Activated B cell treated with CpG ODN at 0.5 μM for 24 hours (primary cell): ENCODE measurements at regions not wholly inside any gene's neighbourhood (a gene's known extent, or its start where the extent isn't known, plus 50 kb on each side); places are given as distances from the start of the nearest gene placed in this dataset.
"Not testable (repeated sequence)": the region's sequence is repeated elsewhere in the genome, so short reads cannot be mapped to it uniquely, and the experiment has no call there.

ENCODE experiments used
- ATAC-seq: fragments of 200-7000 bp; cut with Tn5 transposase; one replicate; pipeline ENCODE4 v1.10.0; 2021; ENCODE audit warnings: low read depth, mild to moderate bottlenecking, moderate library complexity
- CTCF ChIA-PET: fragments of 350-600 bp; sonication (Branson Sonifier 250); formaldehyde crosslinking; loops from one replicate; lab custom pipeline; 2021; ENCODE audit warnings: antibody characterized with exemption; lab: Charles Lee
- POLR2A ChIA-PET: fragments of 350-600 bp; sonication (Branson Sonifier 250); formaldehyde crosslinking; loops from one replicate; lab custom pipeline; 2021; ENCODE audit warnings: antibody characterized with exemption; lab: Charles Lee
- DNase-seq: peaks from one replicate; pipeline ENCODE4 v3.0.0; 2022
- H3K27ac Mint-ChIP-seq: one replicate; pipeline ENCODE4 v1.8.0; 2020; ENCODE audit warnings: mixed read lengths
- H3K27me3 Mint-ChIP-seq: one replicate; pipeline ENCODE4 v1.8.0; 2021; ENCODE audit warnings: mixed read lengths
- H3K36me3 Mint-ChIP-seq: one replicate; pipeline ENCODE4 v1.8.0; 2021; ENCODE audit warnings: low read depth, mixed read lengths
- H3K4me1 Mint-ChIP-seq: one replicate; pipeline ENCODE4 v1.8.0; 2021; ENCODE audit warnings: mixed read lengths
- H3K4me3 Mint-ChIP-seq: one replicate; pipeline ENCODE4 v1.8.0; 2020; ENCODE audit warnings: mild to moderate bottlenecking, mixed read lengths
- H3K9me3 Mint-ChIP-seq: one replicate; pipeline ENCODE4 v1.8.0; 2020; ENCODE audit warnings: mixed read lengths
- intact Hi-C: fragments of 100-400 bp; cut with micrococcal nuclease; formaldehyde crosslinking; loops from one replicate; pipeline ENCODE4 v1.15.1; 2024
- TF ChIP-seq, protein P1 (sequence below): fragments of 200-600 bp; IDR thresholded peaks from one replicate; pipeline ENCODE4 v1.8.0; 2022; ENCODE audit warnings: antibody characterized with exemption, mild to moderate bottlenecking

DNA sequence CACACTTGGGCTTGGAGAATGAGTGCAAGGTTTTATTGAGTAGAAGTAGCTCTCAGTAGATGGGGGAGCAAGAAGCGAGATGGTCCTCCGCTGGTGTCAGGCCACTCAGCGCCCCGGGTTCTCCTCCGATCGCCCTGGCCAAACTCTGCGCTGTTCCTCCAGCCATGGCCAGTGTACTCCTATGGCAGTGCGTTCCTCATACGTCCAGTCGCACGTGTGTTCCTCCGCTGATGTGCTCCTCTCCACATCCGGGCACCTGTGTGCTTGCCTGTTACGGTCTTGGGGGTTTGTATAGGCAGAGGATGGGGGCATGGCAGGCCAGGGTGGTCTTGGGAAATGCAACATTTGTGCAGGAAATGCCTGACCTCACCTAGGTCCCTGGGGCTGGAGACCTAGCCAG is 1899.4 kb downstream of the PCDH9 start:
- Mint-ChIP-seq H3K9me3 (peaks cover 3% of the 10 kb centered on the region), H3K36me3 (no peaks in the 10 kb centered on the region), H3K27me3 (no peaks in the 10 kb centered on the region), H3K27ac (no peak overlapping the region), H3K4me1 (no peaks in the 10 kb centered on the region), H3K4me3 (no peak overlapping the region)
- DNase-seq: no peak
- POLR2A ChIA-PET: no interaction called here
- TF ChIP-seq, protein P1, sequence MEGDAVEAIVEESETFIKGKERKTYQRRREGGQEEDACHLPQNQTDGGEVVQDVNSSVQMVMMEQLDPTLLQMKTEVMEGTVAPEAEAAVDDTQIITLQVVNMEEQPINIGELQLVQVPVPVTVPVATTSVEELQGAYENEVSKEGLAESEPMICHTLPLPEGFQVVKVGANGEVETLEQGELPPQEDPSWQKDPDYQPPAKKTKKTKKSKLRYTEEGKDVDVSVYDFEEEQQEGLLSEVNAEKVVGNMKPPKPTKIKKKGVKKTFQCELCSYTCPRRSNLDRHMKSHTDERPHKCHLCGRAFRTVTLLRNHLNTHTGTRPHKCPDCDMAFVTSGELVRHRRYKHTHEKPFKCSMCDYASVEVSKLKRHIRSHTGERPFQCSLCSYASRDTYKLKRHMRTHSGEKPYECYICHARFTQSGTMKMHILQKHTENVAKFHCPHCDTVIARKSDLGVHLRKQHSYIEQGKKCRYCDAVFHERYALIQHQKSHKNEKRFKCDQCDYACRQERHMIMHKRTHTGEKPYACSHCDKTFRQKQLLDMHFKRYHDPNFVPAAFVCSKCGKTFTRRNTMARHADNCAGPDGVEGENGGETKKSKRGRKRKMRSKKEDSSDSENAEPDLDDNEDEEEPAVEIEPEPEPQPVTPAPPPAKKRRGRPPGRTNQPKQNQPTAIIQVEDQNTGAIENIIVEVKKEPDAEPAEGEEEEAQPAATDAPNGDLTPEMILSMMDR: no peak
- ATAC-seq: no peak
- CTCF ChIA-PET: no interaction called here
- intact Hi-C loops: no loop called here

DNA sequence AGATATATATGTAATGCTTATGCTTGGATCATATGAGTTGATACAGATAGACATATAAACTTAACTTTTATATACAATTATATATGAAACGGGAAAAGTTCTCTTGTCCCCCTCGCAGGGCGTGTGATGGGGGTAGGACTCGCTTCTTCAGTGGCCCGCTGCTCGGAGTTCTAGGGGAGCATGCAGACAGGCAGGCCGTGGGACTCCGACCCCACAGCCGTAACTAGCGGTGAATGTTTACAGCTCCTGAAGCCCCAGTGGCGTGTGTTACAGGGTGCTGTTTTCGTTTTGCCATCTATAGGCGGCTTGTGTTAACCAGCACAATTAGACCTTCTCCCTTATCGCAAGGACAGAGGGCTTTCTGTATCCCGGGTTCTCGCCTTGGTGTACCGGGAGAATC is 1899.8 kb downstream of the PCDH9 start:
- CTCF ChIA-PET: no interaction called here
- ATAC-seq: no peak
- intact Hi-C loops: no loop called here
- POLR2A ChIA-PET: no interaction called here
- H3K36me3 Mint-ChIP-seq: no peaks in the 10 kb centered on the region
- no peak overlapping the region for H3K4me3 Mint-ChIP-seq
- peaks cover 3% of the 10 kb centered on the region for H3K9me3 Mint-ChIP-seq
- H3K27ac Mint-ChIP-seq: no peak overlapping the region
- H3K4me1 Mint-ChIP-seq: no peaks in the 10 kb centered on the region
- TF ChIP-seq, protein P1: no peak
- H3K27me3 Mint-ChIP-seq: no peaks in the 10 kb centered on the region
- DNase-seq: no peak

DNA sequence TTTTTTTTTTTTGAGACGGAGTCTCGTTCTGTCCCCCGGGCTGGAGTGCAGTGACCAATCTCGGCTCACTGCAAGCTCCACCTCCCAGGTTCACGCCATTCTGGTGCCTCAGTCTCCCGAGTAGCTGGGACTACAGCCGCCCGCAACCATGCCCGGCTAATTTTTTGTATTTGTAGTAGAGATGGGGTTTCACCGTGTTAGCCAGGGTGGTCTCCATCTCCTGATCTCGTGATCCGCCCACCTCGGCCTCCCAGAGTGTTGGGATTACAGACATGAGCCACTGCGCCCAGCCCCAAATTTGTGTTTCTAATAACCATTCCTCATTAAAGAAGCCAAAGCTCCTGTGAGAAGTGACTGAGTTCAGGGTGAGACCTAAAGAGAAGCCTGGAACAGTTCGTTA is 1906.9 kb downstream of the PCDH9 start:
- intact Hi-C loops, H3K36me3 Mint-ChIP-seq, H3K4me1 Mint-ChIP-seq, CTCF ChIA-PET, H3K27me3 Mint-ChIP-seq, DNase-seq, H3K27ac Mint-ChIP-seq, POLR2A ChIA-PET, ATAC-seq, H3K9me3 Mint-ChIP-seq, H3K4me3 Mint-ChIP-seq: not testable (repeated sequence)

DNA sequence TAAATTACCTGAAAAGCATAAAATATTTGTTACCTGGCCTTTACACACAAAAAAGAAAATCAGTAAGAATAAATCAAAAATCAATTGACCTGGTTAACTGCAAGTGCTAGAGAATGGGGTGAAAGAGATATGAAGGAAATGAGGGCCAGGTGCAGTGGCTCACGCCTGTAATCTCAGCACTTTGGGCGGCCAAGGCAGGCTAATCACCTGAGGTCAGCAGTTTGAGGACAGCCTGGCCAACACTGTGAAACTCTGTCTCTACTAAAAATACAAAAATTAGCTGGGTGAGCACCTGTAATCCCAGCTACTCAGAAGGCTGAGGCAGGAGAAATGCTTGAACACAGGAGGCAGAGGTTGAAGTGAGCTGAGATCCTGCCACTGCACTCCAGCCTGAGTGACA is 1908.7 kb downstream of the PCDH9 start:
- DNase-seq, ATAC-seq, H3K27me3 Mint-ChIP-seq, H3K4me1 Mint-ChIP-seq, CTCF ChIA-PET, H3K36me3 Mint-ChIP-seq, intact Hi-C loops, H3K4me3 Mint-ChIP-seq, H3K27ac Mint-ChIP-seq, POLR2A ChIA-PET, H3K9me3 Mint-ChIP-seq: not testable (repeated sequence)

DNA sequence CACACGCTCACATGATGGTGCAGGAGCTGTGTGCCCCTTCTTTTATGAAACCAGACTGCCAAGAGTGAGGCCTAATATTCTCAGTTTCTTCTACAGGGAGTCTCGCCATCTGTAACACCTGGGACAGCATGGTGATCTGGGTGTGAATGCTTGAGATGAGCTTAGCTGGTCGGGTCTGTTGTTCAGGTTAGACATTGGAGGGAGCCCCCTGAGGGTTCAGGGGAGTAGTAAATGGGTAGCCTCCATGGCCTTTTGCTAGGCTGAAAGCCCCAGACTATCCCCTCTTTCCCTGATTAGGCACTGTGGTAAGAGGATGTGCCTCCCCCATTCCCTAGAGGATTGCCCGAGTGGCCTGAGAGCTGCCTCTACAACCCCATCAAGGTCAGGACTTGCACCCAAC is 1916.1 kb downstream of the PCDH9 start:
- Mint-ChIP-seq H3K36me3 (no peaks in the 10 kb centered on the region), H3K4me1 (no peaks in the 10 kb centered on the region), H3K27me3 (no peaks in the 10 kb centered on the region), H3K4me3 (no peak overlapping the region), H3K27ac (no peak overlapping the region), H3K9me3 (peaks cover 12% of the 10 kb centered on the region)
- ChIA-PET CTCF (no interaction called here), POLR2A (no interaction called here)
- intact Hi-C loops: no loop called here
- DNase-seq (no peak), ATAC-seq (no peak)
- TF ChIP-seq, protein P1: no peak

DNA sequence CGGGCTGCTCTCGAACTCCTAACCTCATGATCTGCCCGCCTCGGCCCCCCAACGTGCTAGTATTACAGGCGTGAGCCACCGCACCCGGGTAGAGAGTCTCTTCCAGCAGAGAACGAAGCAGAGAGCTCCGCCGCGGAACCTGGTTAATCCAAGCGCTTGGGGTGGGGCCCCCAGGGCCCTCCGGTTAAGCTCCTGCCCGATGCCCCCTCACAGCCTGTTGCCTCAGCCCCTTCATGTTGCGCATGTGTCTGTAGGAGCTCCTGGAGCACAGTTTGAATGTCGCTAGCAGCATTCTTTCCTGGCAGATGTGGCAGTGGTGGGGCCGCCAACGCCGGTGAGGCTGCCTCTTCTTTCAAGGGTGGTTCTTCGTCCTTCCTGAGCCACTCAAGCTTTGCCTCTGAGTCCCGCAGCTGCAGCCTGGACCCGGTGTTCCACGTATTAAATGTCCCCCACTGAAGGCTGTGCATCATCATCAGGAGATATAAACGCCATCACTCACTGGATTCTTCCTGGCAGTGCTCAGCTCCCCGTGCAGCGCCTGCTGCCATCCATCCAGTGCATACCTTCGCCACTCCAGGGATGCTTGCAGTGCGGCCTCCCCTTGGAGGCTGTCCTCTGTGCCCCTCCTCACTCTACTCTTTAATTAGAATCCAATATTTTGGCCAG is 1919.3 kb downstream of the PCDH9 start:
- intact Hi-C loops: no loop called here
- H3K9me3 Mint-ChIP-seq: peaks cover 18% of the 10 kb centered on the region
- no peak for ATAC-seq

More for the DNA sequence above, 1919.3 kb downstream of the PCDH9 start:
- H3K4me3 Mint-ChIP-seq: no peak overlapping the region
- no peaks in the 10 kb centered on the region for H3K36me3 Mint-ChIP-seq
- H3K27ac Mint-ChIP-seq: no peak overlapping the region
- H3K27me3 Mint-ChIP-seq: no peaks in the 10 kb centered on the region
- DNase-seq: no peak
- ChIA-PET CTCF (no interaction called here), POLR2A (no interaction called here)
- no peaks in the 10 kb centered on the region for H3K4me1 Mint-ChIP-seq
- TF ChIP-seq, protein P1: no peak
